ENCODE measurements at regions not wholly inside any gene's neighbourhood (a gene's known extent, or its start where the extent isn't known, plus 50 kb on each side); places are given as distances from the start of the nearest gene placed in this dataset.
"Not testable (repeated sequence)": the region's sequence is repeated elsewhere in the genome, so short reads cannot be mapped to it uniquely, and the experiment has no call there.

GRCh38 chr13:68890101-68890500 is 1217.5 kb upstream of the ATXN8OS start:
- intact Hi-C loops (cut with micrococcal nuclease; ENCODE audit: unreplicated experiment); CTCF ChIA-PET; H3K4me1 ChIP-seq (ENCODE audit: insufficient read depth, low read length, poor library complexity, severe bottlenecking); H3K27ac ChIP-seq (ENCODE audit: low read depth, low read length, poor library complexity, severe bottlenecking); DNase-seq (ENCODE audit: low spot score); H3K27me3 ChIP-seq (replicated peaks; ENCODE audit: insufficient read depth, low read depth, low read length, poor library complexity); H3K9me3 ChIP-seq (ENCODE audit: low read depth, low read length, poor library complexity, severe bottlenecking); BruUV-seq (replicated peaks); H3K4me3 ChIP-seq (ENCODE audit: low read depth, low read length, poor library complexity, severe bottlenecking); POLR2A ChIA-PET (ENCODE audit: low non-redundant PET); H3K36me3 ChIP-seq (ENCODE audit: insufficient read depth, low read length, poor library complexity, severe bottlenecking): not testable (repeated sequence)

DNA sequence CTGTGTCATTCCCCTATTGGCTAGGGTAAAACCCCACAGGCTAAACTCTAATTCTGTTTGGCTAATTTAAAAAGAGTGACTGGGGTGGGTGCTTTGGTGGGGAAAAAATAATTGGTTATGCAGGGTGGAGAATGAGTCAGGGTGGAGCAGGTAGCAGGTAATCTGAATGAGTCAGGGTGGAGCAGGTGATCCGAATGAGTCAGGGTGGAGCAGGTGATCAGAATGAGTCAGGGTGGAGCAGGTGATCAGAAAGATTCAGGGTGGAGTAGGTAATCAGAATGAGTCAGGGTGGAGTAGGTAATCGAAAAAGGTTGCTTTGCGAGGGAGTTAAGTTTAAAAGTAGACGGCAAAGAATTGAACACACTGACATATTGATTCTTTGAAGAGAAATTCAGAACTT is 1218.8 kb upstream of the ATXN8OS start:
- H3K27me3 ChIP-seq (replicated peaks; ENCODE audit: insufficient read depth, low read depth, low read length, poor library complexity): no peaks in the 10 kb centered on the region
- no peak for DNase-seq (ENCODE audit: low spot score)
- no peak for TF ChIP-seq CTCF (conservative IDR thresholded peaks at IDR 0.05; ENCODE audit: low read depth, low read length)
- TF ChIP-seq EZH2 (IDR thresholded peaks at IDR 0.05; ENCODE audit: borderline replicate concordance, low read depth, low read length, poor library complexity, severe bottlenecking): no peak
- no peak overlapping the region for H3K4me3 ChIP-seq (ENCODE audit: low read depth, low read length, poor library complexity, severe bottlenecking)
- CTCF ChIA-PET: no interaction called here
- no peak overlapping the region for H3K27ac ChIP-seq (ENCODE audit: low read depth, low read length, poor library complexity, severe bottlenecking)
- H3K9me3 ChIP-seq (ENCODE audit: low read depth, low read length, poor library complexity, severe bottlenecking): no peaks in the 10 kb centered on the region
- H3K36me3 ChIP-seq (ENCODE audit: insufficient read depth, low read length, poor library complexity, severe bottlenecking): no peaks in the 10 kb centered on the region
- H3K4me1 ChIP-seq (ENCODE audit: insufficient read depth, low read length, poor library complexity, severe bottlenecking): no peaks in the 10 kb centered on the region
- POLR2A ChIA-PET (ENCODE audit: low non-redundant PET): no interaction called here
- intact Hi-C loops (cut with micrococcal nuclease; ENCODE audit: unreplicated experiment): no loop called here
- BruUV-seq (replicated peaks): no TSS peak

DNA sequence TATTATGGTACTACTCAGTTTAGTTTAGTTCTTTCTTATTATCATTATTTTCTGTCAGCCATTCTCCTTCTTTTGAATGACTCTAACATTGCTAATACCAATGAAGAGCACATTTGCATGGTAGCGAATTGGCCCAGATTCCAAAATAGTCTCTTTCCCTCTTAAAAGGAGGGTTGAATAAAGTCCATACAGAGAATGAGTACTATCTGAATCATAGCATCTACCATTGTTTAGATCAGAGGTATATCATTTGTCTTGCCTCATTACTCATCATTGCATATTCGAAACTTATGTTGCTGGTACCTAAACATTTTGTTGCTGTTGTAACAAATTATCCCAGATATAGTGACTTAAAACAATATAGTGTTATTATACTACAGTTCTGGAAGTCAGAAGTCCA is 1235.3 kb upstream of the ATXN8OS start:
- CTCF ChIA-PET: no interaction called here
- POLR2A ChIA-PET (ENCODE audit: low non-redundant PET): no interaction called here
- Histone ChIP-seq H3K27me3 (replicated peaks; ENCODE audit: insufficient read depth, low read depth, low read length, poor library complexity) (no peaks in the 10 kb centered on the region), H3K4me1 (ENCODE audit: insufficient read depth, low read length, poor library complexity, severe bottlenecking) (no peaks in the 10 kb centered on the region), H3K4me3 (ENCODE audit: low read depth, low read length, poor library complexity, severe bottlenecking) (no peak overlapping the region), H3K9me3 (ENCODE audit: low read depth, low read length, poor library complexity, severe bottlenecking) (no peaks in the 10 kb centered on the region), H3K36me3 (ENCODE audit: insufficient read depth, low read length, poor library complexity, severe bottlenecking) (no peaks in the 10 kb centered on the region), H3K27ac (ENCODE audit: low read depth, low read length, poor library complexity, severe bottlenecking) (no peak overlapping the region)
- BruUV-seq (replicated peaks): no TSS peak
- intact Hi-C loops (cut with micrococcal nuclease; ENCODE audit: unreplicated experiment): no loop called here
- no peak for DNase-seq (ENCODE audit: low spot score)
- TF ChIP-seq EZH2 (IDR thresholded peaks at IDR 0.05; ENCODE audit: borderline replicate concordance, low read depth, low read length, poor library complexity, severe bottlenecking): no peak

DNA sequence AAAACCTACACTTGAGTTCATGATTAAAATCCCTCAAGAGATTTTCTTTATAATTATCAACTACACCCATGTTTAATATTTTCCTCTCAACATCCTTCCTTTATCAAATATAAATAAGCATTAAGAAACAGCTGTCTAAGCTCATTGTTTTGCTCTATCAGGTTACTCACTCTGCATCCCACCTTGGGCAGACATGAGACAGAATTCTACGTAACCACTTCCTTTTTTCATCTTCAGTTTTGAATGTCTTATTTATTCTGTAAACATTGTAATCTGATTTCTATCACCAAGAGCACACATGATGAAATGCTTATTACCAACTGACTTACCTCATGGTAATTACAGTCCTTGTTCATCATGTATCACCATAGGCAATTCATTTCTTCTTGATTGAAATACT is 1256.6 kb upstream of the ATXN8OS start:
- no TSS peak for BruUV-seq (replicated peaks)
- H3K4me1 ChIP-seq (ENCODE audit: insufficient read depth, low read length, poor library complexity, severe bottlenecking): no peaks in the 10 kb centered on the region
- CTCF ChIA-PET: no interaction called here
- intact Hi-C loops (cut with micrococcal nuclease; ENCODE audit: unreplicated experiment): no loop called here
- H3K27ac ChIP-seq (ENCODE audit: low read depth, low read length, poor library complexity, severe bottlenecking): no peak overlapping the region
- no peaks in the 10 kb centered on the region for H3K36me3 ChIP-seq (ENCODE audit: insufficient read depth, low read length, poor library complexity, severe bottlenecking)
- no peak for DNase-seq (ENCODE audit: low spot score)
- H3K9me3 ChIP-seq (ENCODE audit: low read depth, low read length, poor library complexity, severe bottlenecking): no peaks in the 10 kb centered on the region
- no peaks in the 10 kb centered on the region for H3K27me3 ChIP-seq (replicated peaks; ENCODE audit: insufficient read depth, low read depth, low read length, poor library complexity)
- POLR2A ChIA-PET (ENCODE audit: low non-redundant PET): no interaction called here
- no peak for TF ChIP-seq EZH2 (IDR thresholded peaks at IDR 0.05; ENCODE audit: borderline replicate concordance, low read depth, low read length, poor library complexity, severe bottlenecking)
- no peak for TF ChIP-seq CTCF (conservative IDR thresholded peaks at IDR 0.05; ENCODE audit: low read depth, low read length)
- no peak overlapping the region for H3K4me3 ChIP-seq (ENCODE audit: low read depth, low read length, poor library complexity, severe bottlenecking)

Data from A673 (cell line).